GM23338 (cell line): ENCODE measurements at regions not wholly inside any gene's neighbourhood (a gene's known extent, or its start where the extent isn't known, plus 50 kb on each side); places are given as distances from the start of the nearest gene placed in this dataset.

Experiments
- CREB1 ChIP-seq: fragments of 250-450 bp; sonication (Bioruptor Pico); IDR thresholded peaks from 2 replicates; pipeline ENCODE4 v1.5.0; 2020; ENCODE audit warnings: low read depth, mild to moderate bottlenecking, moderate library complexity
- CTCF ChIP-seq, 2 experiments: fragments of 200-600 bp in 1 of 2; sonication (generic) in 1 of 2; conservative IDR thresholded peaks; 2 replicates each; pipeline versions ENCODE4 v1.5.1 to v1.6.1; 2016 to 2017; ENCODE audit warnings: antibody characterized with exemption in 2 of 2, low read depth in 2 of 2, mild to moderate bottlenecking in 2 of 2, moderate library complexity in 1 of 2
- ETS1 ChIP-seq: IDR thresholded peaks from 2 replicates; pipeline ENCODE4 v1.6.1; 2016; ENCODE audit warnings: antibody characterized with exemption
- EZH2 ChIP-seq: fragments of 200-600 bp; sonication (generic); IDR thresholded peaks from one replicate; pipeline ENCODE4 v1.8.0; 2017; ENCODE audit warnings: antibody characterized with exemption, mild to moderate bottlenecking, low read depth; ENCODE audit not compliant: unreplicated experiment
- EZH2phosphoT487 ChIP-seq: fragments of 200-600 bp; sonication (generic); IDR thresholded peaks from one replicate; pipeline ENCODE4 v1.8.1; 2018; ENCODE audit warnings: antibody characterized with exemption; ENCODE audit not compliant: unreplicated experiment
- JUNB ChIP-seq: IDR thresholded peaks from one replicate; pipeline ENCODE4 v1.6.1; 2016; ENCODE audit warnings: antibody characterized with exemption; ENCODE audit not compliant: unreplicated experiment
- POLR2AphosphoS5 ChIP-seq: IDR thresholded peaks from 2 replicates; pipeline ENCODE4 v1.6.1; 2016; ENCODE audit warnings: antibody characterized with exemption, low read depth
- STAT1 ChIP-seq: IDR thresholded peaks from one replicate; pipeline ENCODE4 v1.6.1; 2016; ENCODE audit warnings: antibody characterized with exemption; ENCODE audit not compliant: unreplicated experiment
- ZNF114 ChIP-seq: fragments of 250-450 bp; sonication (Bioruptor Pico); IDR thresholded peaks from 2 replicates; pipeline ENCODE4 v1.5.0; 2020; ENCODE audit warnings: mild to moderate bottlenecking, moderate library complexity
- ZNF331 ChIP-seq: fragments of 250-450 bp; sonication (Bioruptor Pico); IDR thresholded peaks from 2 replicates; pipeline ENCODE4 v1.5.0; 2020; ENCODE audit warnings: low read depth, mild to moderate bottlenecking, moderate library complexity
- TF ChIP-seq, protein P1 (sequence below): IDR thresholded peaks from one replicate; pipeline ENCODE4 v1.6.1; 2018; ENCODE audit warnings: antibody characterized with exemption; ENCODE audit not compliant: unreplicated experiment
- TF ChIP-seq, protein P2 (sequence below): fragments of 250-450 bp; sonication (Bioruptor Pico); IDR thresholded peaks from 2 replicates; pipeline ENCODE4 v1.5.0; 2020; ENCODE audit warnings: mild to moderate bottlenecking, moderate library complexity

DNA sequence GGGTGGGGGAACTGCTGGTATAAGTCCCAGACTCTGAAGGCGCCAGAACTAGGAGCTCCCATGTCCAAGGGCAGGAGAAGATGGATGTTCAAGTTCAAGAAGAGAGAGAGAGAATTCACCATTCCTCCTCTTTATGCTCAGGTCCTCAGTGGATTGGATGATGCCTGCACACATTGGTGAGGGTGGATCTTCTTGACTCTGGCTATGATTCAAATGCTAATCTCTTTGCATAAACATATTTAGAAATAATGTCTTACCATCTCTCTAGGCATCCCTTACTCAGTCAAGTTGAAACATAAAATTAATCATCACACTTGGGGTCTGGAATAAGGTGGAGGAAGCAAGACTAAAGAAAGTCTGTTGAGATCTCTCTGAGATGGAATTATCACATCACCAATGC, 210.6 kb upstream of the CHST9 start:
- no peak for TF ChIP-seq CTCF (conservative IDR thresholded peaks at IDR 0.05; ENCODE audit: low read depth in 2 of 2)
- TF ChIP-seq, protein P1, sequence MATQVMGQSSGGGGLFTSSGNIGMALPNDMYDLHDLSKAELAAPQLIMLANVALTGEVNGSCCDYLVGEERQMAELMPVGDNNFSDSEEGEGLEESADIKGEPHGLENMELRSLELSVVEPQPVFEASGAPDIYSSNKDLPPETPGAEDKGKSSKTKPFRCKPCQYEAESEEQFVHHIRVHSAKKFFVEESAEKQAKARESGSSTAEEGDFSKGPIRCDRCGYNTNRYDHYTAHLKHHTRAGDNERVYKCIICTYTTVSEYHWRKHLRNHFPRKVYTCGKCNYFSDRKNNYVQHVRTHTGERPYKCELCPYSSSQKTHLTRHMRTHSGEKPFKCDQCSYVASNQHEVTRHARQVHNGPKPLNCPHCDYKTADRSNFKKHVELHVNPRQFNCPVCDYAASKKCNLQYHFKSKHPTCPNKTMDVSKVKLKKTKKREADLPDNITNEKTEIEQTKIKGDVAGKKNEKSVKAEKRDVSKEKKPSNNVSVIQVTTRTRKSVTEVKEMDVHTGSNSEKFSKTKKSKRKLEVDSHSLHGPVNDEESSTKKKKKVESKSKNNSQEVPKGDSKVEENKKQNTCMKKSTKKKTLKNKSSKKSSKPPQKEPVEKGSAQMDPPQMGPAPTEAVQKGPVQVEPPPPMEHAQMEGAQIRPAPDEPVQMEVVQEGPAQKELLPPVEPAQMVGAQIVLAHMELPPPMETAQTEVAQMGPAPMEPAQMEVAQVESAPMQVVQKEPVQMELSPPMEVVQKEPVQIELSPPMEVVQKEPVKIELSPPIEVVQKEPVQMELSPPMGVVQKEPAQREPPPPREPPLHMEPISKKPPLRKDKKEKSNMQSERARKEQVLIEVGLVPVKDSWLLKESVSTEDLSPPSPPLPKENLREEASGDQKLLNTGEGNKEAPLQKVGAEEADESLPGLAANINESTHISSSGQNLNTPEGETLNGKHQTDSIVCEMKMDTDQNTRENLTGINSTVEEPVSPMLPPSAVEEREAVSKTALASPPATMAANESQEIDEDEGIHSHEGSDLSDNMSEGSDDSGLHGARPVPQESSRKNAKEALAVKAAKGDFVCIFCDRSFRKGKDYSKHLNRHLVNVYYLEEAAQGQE, result no peak
- TF ChIP-seq POLR2AphosphoS5, result no peak
- TF ChIP-seq EZH2, result no peak
- no peak for TF ChIP-seq STAT1
- no peak for TF ChIP-seq EZH2phosphoT487
- TF ChIP-seq ZNF331 (CRISPR knock-in tag), result no peak
- TF ChIP-seq CREB1 (CRISPR knock-in tag), result no peak
- TF ChIP-seq ETS1, result no peak
- TF ChIP-seq, protein P2, sequence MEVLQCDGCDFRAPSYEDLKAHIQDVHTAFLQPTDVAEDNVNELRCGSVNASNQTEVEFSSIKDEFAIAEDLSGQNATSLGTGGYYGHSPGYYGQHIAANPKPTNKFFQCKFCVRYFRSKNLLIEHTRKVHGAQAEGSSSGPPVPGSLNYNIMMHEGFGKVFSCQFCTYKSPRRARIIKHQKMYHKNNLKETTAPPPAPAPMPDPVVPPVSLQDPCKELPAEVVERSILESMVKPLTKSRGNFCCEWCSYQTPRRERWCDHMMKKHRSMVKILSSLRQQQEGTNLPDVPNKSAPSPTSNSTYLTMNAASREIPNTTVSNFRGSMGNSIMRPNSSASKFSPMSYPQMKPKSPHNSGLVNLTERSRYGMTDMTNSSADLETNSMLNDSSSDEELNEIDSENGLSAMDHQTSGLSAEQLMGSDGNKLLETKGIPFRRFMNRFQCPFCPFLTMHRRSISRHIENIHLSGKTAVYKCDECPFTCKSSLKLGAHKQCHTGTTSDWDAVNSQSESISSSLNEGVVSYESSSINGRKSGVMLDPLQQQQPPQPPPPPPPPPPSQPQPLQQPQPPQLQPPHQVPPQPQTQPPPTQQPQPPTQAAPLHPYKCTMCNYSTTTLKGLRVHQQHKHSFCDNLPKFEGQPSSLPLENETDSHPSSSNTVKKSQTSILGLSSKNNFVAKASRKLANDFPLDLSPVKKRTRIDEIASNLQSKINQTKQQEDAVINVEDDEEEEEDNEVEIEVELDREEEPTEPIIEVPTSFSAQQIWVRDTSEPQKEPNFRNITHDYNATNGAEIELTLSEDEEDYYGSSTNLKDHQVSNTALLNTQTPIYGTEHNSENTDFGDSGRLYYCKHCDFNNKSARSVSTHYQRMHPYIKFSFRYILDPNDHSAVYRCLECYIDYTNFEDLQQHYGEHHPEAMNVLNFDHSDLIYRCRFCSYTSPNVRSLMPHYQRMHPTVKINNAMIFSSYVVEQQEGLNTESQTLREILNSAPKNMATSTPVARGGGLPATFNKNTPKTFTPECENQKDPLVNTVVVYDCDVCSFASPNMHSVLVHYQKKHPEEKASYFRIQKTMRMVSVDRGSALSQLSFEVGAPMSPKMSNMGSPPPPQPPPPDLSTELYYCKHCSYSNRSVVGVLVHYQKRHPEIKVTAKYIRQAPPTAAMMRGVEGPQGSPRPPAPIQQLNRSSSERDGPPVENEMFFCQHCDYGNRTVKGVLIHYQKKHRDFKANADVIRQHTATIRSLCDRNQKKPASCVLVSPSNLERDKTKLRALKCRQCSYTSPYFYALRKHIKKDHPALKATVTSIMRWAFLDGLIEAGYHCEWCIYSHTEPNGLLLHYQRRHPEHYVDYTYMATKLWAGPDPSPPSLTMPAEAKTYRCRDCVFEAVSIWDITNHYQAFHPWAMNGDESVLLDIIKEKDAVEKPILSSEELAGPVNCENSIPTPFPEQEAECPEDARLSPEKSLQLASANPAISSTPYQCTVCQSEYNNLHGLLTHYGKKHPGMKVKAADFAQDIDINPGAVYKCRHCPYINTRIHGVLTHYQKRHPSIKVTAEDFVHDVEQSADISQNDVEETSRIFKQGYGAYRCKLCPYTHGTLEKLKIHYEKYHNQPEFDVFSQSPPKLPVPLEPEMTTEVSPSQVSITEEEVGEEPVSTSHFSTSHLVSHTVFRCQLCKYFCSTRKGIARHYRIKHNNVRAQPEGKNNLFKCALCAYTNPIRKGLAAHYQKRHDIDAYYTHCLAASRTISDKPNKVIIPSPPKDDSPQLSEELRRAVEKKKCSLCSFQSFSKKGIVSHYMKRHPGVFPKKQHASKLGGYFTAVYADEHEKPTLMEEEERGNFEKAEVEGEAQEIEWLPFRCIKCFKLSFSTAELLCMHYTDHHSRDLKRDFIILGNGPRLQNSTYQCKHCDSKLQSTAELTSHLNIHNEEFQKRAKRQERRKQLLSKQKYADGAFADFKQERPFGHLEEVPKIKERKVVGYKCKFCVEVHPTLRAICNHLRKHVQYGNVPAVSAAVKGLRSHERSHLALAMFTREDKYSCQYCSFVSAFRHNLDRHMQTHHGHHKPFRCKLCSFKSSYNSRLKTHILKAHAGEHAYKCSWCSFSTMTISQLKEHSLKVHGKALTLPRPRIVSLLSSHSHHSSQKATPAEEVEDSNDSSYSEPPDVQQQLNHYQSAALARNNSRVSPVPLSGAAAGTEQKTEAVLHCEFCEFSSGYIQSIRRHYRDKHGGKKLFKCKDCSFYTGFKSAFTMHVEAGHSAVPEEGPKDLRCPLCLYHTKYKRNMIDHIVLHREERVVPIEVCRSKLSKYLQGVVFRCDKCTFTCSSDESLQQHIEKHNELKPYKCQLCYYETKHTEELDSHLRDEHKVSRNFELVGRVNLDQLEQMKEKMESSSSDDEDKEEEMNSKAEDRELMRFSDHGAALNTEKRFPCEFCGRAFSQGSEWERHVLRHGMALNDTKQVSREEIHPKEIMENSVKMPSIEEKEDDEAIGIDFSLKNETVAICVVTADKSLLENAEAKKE (CRISPR knock-in tag), result no peak
- TF ChIP-seq JUNB, result no peak
- TF ChIP-seq ZNF114 (CRISPR knock-in tag), result no peak
